Astrocyte of the spinal cord (primary cell): ENCODE measurements at regions not wholly inside any gene's neighbourhood (a gene's known extent, or its start where the extent isn't known, plus 50 kb on each side); places are given as distances from the start of the nearest gene placed in this dataset.
"Not testable (repeated sequence)": the region's sequence is repeated elsewhere in the genome, so short reads cannot be mapped to it uniquely, and the experiment has no call there.

ENCODE experiments used
- DNase-seq: peaks from one replicate; pipeline ENCODE4 v3.0.0; 2011; ENCODE audit warnings: low read depth, low spot score
- H3K4me3 ChIP-seq: 2 replicates; pipeline ENCODE4 v1.5.1; 2011; ENCODE audit warnings: low read depth, mild to moderate bottlenecking, low read length, moderate library complexity
- in situ Hi-C: cut with HindIII; loops from 2 replicates; pipeline ENCODE4 v1.10.0; 2017; ENCODE audit warnings: low sequenced_read_pairs
- TF ChIP-seq, protein P1 (sequence below): IDR thresholded peaks from 2 replicates; pipeline ENCODE4 v1.5.1; 2012; ENCODE audit warnings: low read depth, mild to moderate bottlenecking, low read length, inconsistent platforms

DNA sequence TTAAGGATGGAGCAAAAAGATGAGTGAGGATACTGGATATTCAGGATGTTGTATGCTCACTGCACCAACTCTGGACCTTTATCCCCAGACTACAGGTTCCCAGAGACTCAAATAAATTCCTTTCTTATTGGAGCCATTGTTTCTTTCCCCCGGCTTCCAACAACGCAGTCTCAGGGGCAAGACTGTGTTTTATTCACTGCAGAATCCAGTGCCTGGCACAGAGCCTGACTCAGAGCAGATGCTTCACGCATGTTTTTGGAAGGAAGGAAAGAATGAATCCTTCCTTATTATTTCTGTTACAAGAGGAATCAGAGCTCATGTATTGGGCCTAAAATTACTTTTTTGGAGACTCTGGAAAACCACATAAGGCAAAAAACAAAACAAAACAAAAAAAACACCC is 96.0 kb upstream of the VGLL4 start:
- in situ Hi-C loops: no loop called here
- DNase-seq: no peak
- TF ChIP-seq, protein P1, sequence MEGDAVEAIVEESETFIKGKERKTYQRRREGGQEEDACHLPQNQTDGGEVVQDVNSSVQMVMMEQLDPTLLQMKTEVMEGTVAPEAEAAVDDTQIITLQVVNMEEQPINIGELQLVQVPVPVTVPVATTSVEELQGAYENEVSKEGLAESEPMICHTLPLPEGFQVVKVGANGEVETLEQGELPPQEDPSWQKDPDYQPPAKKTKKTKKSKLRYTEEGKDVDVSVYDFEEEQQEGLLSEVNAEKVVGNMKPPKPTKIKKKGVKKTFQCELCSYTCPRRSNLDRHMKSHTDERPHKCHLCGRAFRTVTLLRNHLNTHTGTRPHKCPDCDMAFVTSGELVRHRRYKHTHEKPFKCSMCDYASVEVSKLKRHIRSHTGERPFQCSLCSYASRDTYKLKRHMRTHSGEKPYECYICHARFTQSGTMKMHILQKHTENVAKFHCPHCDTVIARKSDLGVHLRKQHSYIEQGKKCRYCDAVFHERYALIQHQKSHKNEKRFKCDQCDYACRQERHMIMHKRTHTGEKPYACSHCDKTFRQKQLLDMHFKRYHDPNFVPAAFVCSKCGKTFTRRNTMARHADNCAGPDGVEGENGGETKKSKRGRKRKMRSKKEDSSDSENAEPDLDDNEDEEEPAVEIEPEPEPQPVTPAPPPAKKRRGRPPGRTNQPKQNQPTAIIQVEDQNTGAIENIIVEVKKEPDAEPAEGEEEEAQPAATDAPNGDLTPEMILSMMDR: no peak
- H3K4me3 ChIP-seq: no peak overlapping the region

DNA sequence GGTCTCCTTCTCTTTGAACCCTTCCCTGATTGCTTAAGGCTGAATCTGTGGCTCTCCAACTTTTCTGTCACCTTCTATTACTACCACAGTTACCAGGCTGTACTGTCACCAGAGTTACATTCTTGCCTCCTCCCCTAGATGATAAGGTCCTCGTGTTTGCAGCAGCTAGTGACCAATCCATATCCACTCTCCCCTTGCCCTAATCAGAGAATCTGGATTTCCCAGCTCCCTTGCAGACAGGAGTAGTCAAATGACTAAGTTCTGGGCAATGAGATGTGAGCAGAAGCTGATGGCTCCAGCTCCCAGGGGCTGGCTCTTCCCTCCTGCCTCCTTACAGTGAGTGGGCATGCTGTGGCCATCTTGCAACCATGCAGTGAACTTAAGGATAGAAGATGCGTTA is 95.4 kb upstream of the VGLL4 start:
- no peak for DNase-seq
- TF ChIP-seq, protein P1: no peak
- H3K4me3 ChIP-seq: no peak overlapping the region
- in situ Hi-C loops: no loop called here

DNA sequence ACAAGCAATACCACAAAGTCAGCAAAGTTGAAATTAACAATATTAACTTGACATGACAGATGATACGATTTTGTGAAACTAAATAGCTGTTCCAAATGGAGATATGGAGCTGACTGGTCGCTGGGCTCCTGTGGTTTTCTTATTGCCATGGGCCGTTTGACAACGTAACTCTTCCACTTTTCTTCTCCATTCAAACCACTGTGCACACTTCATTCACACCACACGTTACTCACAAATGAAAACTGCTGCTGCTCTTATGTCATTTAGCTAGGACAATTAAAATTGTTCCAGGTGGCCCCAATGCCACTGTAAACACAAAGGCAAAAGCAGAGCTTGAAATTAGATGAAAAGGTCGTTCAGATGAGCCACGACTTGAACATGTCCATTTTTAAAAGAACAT is 94.0 kb upstream of the VGLL4 start:
- in situ Hi-C loops: no loop called here

DNA sequence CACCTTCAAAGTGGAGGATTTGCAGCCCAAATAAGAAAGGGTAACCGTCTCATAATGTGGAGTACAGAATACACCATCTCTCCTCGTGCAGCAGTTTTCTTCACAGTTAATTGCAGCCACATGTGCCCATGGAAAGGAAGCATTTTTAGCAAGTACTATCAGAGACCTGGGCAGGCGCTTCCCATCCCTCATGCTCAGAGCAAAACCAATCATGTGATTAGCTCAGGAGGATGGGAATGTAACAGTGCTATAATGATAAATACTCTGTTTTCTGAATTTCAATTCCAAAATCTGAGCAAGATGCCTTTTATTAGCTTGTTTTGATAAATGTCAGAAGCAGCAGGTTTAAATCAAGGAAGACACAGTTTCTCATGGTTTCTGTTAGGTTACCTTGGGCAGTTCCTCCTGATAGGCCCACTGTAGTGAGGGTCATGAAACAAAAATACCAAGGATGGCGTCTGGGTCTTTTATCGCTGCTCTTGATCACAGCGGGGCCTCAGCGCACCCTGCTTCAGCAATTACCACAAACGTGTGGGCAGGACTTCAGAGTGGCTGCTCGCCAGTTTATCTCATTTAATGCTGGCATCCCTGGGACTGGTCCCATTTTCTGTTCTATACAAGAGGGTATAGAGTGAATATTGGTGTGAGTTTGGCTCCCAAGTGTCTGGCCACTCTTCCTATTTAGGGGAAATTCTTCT is 92.6 kb upstream of the VGLL4 start:
- DNase-seq: no peak
- in situ Hi-C loops: no loop called here

More for the DNA sequence above, 94.0 kb upstream of the VGLL4 start:
- no peak for DNase-seq
- TF ChIP-seq, protein P1: no peak
- no peak overlapping the region for H3K4me3 ChIP-seq

DNA sequence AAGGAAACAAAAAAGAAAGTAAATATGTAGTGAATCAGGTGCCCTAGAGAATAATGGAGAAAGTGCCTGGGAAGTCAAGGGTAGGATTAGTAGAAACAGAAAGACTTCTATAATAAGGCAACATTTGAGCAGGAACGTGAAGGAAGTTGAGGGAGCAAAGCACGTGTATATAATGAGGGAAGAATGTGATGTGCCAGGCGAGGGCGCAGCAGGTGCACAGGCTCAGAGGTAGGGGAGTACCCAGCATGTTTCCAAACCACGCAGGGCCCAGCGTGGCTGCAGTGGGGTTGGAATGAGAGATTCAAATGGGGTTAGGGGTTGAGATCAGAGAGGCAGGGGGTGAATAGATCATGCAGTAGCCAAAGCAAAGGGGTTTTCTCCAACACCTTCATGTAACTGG is 91.9 kb upstream of the VGLL4 start:
- H3K4me3 ChIP-seq: no peak overlapping the region
- DNase-seq: no peak
- in situ Hi-C loops: no loop called here
- TF ChIP-seq, protein P1: no peak

More for the DNA sequence above, 92.6 kb upstream of the VGLL4 start:
- TF ChIP-seq, protein P1: no peak
- no peak overlapping the region for H3K4me3 ChIP-seq

DNA sequence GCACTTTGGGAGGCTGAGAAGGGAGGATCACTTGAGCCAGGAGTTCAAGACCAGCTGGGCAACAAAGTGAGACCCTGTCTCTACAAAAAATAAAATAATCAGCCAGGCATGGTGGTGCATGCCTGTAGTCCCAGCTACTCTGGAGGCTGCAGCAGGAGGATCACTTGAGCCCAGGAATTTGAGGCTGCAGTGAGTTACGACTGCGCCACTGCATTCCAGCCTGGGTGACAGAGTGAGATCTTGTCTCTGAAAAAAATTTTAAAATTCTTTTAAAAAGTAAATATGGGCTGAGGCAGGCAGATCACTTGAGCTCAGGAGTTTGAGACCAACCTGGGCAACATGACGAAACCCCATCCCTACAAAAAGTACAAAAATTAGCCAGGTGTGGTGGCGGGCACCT is 91.4 kb upstream of the VGLL4 start:
- DNase-seq, H3K4me3 ChIP-seq, in situ Hi-C loops: not testable (repeated sequence)

DNA sequence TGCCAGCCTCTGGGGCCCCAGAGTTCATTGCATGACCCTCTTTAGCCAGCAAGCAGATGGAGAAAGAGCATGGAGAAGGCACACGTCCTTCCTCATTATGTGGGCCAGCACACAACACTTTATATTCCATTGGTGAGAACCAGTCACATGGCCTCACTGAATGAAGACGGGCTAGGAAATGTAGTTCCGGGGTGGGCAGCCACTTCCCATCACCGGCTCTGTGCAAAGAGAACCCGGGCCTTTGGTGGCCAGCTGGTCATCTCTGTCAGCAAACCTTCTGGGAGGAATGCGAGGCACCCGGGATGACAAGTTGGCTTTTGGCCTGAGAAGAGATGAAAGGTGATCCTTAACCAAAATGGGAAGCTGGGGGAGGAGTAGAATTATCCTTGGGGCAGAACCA is 90.2 kb upstream of the VGLL4 start:
- DNase-seq: no peak
- TF ChIP-seq, protein P1: no peak
- in situ Hi-C loops: no loop called here

More for the DNA sequence above, 90.2 kb upstream of the VGLL4 start:
- no peak overlapping the region for H3K4me3 ChIP-seq
